ENCODE measurements at regions not wholly inside any gene's neighbourhood (a gene's known extent, or its start where the extent isn't known, plus 50 kb on each side); places are given as distances from the start of the nearest gene placed in this dataset.
"Not testable (repeated sequence)": the region's sequence is repeated elsewhere in the genome, so short reads cannot be mapped to it uniquely, and the experiment has no call there.

DNA sequence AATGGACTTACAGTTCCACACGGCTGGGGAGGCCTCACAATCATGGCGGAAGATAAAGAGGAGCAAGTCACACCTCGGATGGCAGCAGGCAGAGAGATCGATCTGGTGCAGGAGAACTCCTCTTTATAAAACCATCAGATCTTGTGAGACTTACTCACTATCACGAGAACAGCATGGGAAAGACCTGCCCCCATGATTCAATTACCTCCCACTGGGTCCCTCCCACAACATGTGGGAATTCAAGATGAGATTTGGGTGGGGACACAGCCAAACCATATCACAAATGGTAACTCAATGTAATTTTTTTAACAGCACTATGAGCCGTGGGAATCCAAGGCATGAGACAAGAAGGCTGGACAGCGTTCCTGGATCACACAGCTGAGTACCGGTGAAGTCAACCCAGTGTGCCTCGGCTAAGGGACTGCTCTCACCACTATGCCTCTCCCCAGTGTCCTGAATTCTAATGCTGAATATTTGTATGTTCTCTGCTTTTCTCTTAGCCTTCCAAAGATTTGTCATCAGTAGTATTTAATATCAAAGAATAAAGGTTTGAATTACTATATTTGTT lies 84.3 kb downstream of the IRS2 start:
- not testable (repeated sequence) for DNase-seq

GRCh38 chr13:109700176-109700575 lies 86.2 kb downstream of the IRS2 start:
- DNase-seq = peak; percentile 91

- no peak for DNase-seq
Measured at GRCh38 chr13:109699628-109700071, 86.7 kb downstream of the IRS2 start.

- DNase-seq = no peak
Measured at GRCh38 chr13:109698779-109699178, 87.6 kb downstream of the IRS2 start.

GRCh38 chr13:109697936-109698335 lies 88.4 kb downstream of the IRS2 start:
- no peak for DNase-seq

GRCh38 chr13:109695402-109696190 lies 90.8 kb downstream of the IRS2 start:
- no peak for DNase-seq

GRCh38 chr13:109694972-109695371 lies 91.4 kb downstream of the IRS2 start:
- no peak for DNase-seq

DNA sequence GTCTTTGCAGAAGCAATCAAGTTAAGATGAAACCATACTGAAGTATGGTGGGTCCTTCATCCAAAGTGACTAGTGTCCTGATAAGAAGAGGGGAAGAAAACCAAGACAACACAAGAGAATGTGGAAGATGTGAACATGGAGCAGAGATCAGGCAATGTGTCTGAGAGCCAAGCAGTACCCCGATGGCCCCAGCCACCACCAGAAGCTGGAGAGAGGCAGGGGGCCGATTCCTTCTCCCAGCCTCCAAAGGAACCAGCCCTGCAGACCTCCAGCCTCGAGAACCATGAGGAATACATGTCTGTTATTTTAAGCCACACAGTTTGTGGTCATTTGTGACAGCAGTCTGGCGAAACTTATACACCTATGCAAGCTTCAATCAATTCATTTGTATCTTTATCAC lies 93.2 kb downstream of the IRS2 start:
- no peak for DNase-seq

GRCh38 chr13:109691689-109692088 lies 94.7 kb downstream of the IRS2 start:
- DNase-seq = no peak

DNA sequence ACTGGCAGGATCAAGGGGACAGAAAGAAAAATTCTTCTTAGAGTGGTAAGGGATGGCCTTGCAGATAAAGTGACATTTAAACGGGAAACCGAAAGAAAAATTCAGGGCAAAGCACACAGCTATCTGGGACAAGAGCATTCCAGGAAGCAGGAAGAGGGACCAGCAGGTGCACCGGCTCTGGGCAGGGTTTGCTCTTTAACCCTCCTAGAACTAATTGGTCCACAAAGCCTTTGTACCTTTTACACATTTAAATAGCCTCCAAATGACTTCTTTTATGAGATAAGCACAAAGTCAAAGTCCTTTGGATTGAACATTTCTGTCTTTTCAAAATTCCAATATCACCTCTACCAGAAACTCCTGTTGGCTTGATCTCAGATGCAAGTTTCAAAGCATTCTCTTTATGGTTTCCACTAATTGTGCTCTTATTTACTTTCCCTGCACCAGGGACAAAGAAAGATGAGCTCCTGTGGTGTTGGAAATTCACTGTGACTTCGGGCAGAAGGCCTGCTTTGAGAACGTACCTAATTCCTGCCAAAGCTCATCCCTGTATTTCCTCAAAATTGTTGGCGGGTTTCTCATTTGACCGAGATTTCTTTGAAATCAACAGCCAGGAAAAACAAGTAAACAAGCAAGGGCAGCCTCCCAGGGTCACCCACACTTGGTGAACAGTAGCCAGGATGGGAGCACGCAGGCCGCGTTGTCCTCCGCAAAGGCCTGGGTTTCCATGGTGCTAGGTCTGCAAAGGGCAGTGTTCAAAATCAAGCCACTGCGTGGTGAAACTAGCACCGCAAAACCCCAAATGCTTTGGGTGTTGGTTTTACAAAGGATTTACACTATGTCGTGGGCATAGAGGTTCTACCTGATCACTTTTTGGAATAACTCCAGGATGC lies 98.6 kb downstream of the IRS2 start:
- peak; percentile 84 for DNase-seq

DNA sequence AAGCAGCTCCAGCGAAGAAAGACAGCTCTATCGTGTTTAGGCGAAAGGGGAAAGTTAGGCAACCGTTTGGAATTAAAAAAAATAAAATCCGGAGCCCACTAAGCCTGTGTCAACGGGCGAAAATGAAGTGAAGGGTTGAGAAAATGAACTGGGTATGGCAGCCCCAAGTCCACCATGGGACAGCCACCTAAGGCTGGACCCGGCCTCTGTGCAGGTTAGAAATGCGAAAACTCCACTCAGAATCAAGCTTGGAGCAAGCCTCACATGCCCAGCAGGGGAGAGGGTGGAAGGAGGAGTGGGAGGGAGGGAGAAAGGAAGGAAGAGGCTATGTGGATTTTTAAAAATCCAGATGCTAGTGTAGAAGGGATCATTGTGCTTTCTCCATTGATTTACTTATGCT lies 101.2 kb downstream of the IRS2 start:
- no peak for DNase-seq

DNA sequence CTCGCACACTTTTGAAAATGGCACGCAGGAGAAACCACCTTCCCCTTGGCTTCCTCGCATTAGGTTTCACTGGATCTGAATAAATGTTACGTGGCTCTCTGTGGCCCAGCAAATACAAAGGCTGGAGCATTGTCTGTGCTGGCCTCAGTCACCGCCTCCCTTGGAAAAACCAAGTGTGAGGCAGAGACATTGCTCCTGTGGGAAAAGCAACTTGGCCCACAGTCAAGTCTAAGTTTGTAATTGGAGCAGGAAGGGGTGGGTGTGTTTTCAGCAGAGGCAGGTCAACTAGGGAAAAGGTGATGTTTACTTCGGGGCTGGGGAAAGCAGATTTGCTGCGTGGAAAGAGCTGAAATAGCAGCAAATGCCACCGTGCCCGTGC lies 101.6 kb downstream of the IRS2 start:
- DNase-seq = peak; percentile 75

DNA sequence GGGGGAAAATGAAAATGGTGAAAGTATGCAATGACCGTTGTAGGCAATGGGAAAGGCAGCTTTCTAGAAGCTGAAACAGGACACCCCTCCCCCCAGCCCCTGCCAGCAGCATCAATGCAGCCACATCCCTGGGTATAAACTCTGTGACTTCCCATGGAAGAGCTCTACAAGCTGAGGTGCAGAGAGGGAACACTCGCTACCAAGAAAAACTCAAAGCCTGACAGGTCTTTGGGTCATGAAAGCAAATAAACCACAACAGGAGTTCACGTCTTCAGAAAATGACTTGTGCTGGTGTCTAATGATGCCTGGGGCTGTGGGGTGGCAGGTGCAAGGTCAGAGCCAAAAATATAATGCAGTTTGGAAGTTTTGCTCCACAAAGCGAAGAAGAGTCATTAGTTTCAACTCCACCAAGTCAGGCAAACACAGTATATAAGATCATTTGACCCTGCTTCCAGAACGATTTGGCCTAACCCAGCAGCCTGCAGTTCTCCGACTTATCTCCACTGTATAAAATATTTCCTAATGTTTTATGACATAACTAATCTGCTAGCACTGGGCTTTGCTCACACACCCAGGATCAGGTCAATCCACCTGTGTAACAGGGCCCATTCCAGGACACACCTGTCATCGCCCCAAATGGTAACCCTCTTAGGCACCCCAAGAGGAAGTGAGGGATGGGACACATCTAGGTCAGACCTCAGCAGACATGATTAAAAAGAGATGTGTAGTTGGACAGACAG lies 102.1 kb downstream of the IRS2 start:
- DNase-seq = no peak

DNA sequence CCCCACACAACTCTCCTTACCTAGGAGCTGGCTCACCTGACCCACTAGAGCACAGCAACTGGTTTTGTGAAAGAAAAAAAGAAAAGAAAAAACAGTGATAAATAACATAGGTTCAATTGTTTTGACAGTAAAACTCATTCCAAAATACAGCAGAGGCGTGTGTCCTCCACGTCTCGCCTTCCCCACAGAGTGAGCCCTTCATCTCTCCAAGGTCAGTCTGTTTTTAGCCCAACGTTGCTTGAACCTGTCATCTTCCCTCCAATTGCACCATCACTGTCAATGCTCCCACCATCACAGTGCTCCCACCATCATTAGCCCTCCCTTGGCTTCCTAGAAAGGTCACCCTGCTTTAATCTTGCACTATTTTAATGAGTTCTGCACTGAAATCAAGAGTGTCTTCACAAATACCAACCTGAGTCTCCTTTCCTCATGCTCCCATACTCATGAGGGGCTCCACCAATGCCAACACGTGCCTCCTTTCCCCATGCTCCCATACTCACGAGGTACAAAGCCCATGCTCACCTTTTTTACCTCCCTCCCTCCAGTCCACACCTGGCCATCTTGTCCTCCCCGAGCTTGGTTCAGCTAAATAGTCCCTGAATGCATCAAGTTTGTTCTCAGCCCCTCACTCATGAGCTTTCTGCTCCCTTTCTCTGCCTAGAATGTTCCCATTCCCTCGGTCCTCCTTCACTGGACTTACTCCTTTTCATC lies 103.7 kb downstream of the IRS2 start:
- DNase-seq = no peak

DNA sequence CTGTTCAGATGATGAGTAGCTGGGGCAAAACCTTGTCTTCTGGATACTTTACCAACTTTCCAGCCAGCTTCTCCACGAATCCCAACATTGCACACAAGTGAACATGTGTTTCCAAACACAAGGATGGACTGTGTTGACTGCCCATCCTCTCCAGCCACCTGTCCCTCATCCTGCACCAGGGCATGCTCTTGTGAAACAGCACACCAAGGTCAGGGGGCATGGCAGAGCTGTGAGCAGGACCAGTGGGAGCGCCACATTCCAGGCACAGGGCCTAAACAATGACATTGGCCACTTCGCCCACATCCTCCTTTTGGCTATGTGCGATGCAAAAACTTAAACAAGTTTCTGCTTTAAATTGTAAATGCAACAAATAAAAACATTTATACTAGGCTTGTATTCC lies 105.5 kb downstream of the IRS2 start:
- DNase-seq = no peak

GRCh38 chr13:109680288-109680687 lies 106.1 kb downstream of the IRS2 start:
- DNase-seq = no peak

DNA sequence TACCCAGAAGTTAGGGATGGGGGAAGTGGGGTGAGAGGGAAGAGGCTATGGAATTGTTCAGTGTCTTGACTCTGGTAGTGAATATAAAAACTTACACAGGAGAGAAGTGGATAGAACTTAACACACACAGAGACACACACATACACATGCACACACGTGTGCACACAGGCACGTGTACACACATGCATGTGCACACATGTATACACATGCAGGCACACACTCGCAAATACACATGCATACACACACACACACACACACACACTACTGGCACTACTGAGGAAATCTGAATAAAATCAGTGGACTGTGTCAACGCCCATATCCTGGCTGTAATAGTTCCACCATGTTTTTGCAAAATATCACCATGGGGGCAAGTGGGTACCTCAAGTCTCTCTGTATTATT lies 107.9 kb downstream of the IRS2 start:
- DNase-seq = no peak

- DNase-seq = no peak
Measured at GRCh38 chr13:109677206-109677605, 109.2 kb downstream of the IRS2 start.

DNA sequence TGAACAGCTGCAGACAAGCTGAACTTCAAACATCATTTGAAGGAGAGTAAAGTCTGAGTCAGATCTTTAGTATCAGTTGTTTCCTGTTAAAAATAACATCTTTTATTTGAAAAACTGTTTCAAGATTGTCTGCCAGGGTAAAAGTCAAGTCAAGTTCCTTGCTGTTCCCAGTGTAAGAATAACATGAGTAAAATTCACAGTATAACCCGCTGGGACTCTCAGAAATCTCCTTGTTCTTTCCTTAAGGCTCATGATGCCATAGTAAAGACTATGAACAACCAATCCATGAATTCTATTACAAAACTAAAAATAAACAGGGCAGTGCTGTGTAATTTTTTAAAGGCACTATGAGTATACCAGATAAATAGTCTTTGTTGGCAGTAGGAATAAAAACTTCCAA lies 112.9 kb downstream of the IRS2 start:
- DNase-seq = no peak

GRCh38 chr13:109672545-109672944 lies 113.8 kb downstream of the IRS2 start:
- no peak for DNase-seq

DNA sequence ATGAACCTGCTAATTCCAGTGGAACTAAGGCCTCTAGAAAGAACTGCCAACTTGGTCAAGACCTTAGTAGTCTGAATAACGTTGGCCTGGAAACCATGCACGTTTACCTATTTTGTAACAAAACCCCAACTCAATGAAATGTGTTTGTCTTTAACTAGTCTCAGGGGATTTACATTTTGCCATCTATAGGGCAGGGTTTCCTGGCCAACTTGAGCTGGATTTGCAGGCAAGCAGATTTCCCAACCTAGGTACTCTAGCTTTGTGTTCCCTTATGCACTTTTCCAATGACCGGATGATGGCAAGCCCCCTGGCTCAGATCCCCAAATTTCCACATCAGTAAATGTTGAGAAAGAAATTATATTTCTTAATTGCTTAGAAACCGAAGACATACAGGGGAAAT lies 114.5 kb downstream of the IRS2 start:
- no peak for DNase-seq

DNA sequence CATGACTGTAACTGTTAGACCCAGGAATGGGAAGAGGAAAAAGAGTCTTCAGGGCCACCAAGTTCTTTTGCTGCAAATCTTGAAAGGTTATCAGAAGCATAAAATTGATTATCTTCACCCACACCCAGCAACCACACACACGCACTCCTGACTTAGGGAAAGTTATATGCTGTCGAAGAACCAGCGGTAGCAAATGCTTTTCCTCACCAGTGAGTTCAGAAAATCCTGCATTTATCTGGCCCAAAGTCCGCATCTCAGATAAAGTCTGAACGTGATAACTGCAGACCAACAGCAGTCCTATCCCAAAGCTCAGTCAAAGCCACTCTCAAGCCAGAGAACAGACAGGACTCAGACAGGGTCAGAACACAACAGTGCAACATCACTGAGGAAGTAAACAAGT lies 115.6 kb downstream of the IRS2 start:
- DNase-seq = no peak

All from NCI-H2029 (cell line).